ENCODE measurements at regions not wholly inside any gene's neighbourhood (a gene's known extent, or its start where the extent isn't known, plus 50 kb on each side); places are given as distances from the start of the nearest gene placed in this dataset.

DNA sequence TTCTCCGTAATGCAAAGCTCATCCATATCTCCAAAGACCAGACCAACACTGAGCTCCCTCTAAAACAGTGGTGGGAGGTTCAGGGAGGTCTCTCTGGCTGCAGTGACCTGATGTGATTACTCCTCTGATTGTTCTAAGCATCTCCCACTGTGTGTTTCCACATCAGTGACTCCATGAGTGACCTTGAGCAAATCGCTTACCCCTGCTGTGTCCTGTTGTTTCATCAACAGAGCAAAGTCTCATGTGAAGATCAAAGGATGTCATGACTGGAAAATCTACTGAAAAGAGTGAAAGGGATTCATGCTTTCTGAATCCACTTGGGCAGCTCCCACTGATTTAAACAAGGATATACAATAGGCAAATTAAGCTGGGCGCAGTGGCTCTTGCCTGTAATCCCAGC is 352.9 kb downstream of the TMEM114 start:
- TF ChIP-seq CTCF (conservative IDR thresholded peaks at IDR 0.05): no peak
- H3K27ac Mint-ChIP-seq (ENCODE audit: unreplicated experiment): no peak overlapping the region
- H3K4me3 Mint-ChIP-seq: no peak overlapping the region
- H3K4me1 Mint-ChIP-seq: no peaks in the 10 kb centered on the region
- H3K27me3 Mint-ChIP-seq (ENCODE audit: low read depth): peaks cover 17% of the 10 kb centered on the region
- DNase-seq (ENCODE audit: low read depth, low spot score): no peak
- peaks cover 6% of the 10 kb centered on the region for H3K9me3 Mint-ChIP-seq
- no peaks in the 10 kb centered on the region for H3K36me3 Mint-ChIP-seq (ENCODE audit: low read depth)

GRCh38 chr16:8236816-8237215 is 353.5 kb downstream of the TMEM114 start:
- DNase-seq (ENCODE audit: low read depth, low spot score): no peak
- TF ChIP-seq CTCF (conservative IDR thresholded peaks at IDR 0.05): no peak
- no peak overlapping the region for H3K27ac Mint-ChIP-seq (ENCODE audit: unreplicated experiment)
- peaks cover 19% of the 10 kb centered on the region for H3K27me3 Mint-ChIP-seq (ENCODE audit: low read depth)
- H3K4me1 Mint-ChIP-seq: no peaks in the 10 kb centered on the region
- no peak overlapping the region for H3K4me3 Mint-ChIP-seq
- H3K36me3 Mint-ChIP-seq (ENCODE audit: low read depth): no peaks in the 10 kb centered on the region
- peaks cover 6% of the 10 kb centered on the region for H3K9me3 Mint-ChIP-seq

DNA sequence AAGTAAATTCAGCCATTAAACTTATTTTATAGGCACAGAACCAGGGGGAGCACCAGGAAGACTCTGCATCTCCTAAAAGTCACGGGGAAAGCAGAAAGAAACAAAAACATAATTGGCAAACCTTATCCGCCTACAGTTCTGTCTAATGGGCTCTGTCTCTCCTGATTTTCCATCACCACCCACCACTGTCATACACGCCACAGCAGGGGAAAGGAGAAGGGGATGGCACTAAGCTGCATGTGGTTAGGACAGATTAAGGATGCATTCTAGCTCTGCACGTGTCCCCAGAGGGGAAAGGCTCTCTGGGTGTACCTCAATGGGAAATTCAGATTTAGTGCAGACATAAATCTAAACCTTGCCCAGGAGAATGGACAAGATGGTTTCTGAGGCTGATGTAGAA is 359.8 kb downstream of the TMEM114 start:
- peaks cover 30% of the 10 kb centered on the region for H3K27me3 Mint-ChIP-seq (ENCODE audit: low read depth)
- TF ChIP-seq CTCF (conservative IDR thresholded peaks at IDR 0.05): no peak
- no peaks in the 10 kb centered on the region for H3K4me1 Mint-ChIP-seq
- no peak overlapping the region for H3K27ac Mint-ChIP-seq (ENCODE audit: unreplicated experiment)
- H3K36me3 Mint-ChIP-seq (ENCODE audit: low read depth): no peaks in the 10 kb centered on the region
- no peak overlapping the region for H3K4me3 Mint-ChIP-seq
- no peak for DNase-seq (ENCODE audit: low read depth, low spot score)
- H3K9me3 Mint-ChIP-seq: peaks cover 2% of the 10 kb centered on the region

GRCh38 chr16:8229011-8229520 is 361.2 kb downstream of the TMEM114 start:
- DNase-seq (ENCODE audit: low read depth, low spot score): no peak
- Mint-ChIP-seq H3K27ac (ENCODE audit: unreplicated experiment) (no peak overlapping the region), H3K4me1 (no peaks in the 10 kb centered on the region), H3K9me3 (peaks cover 7% of the 10 kb centered on the region), H3K27me3 (ENCODE audit: low read depth) (peaks cover 30% of the 10 kb centered on the region), H3K4me3 (no peak overlapping the region), H3K36me3 (ENCODE audit: low read depth) (no peaks in the 10 kb centered on the region)
- no peak for TF ChIP-seq CTCF (conservative IDR thresholded peaks at IDR 0.05)

GRCh38 chr16:8217201-8217600 is 373.1 kb downstream of the TMEM114 start:
- DNase-seq (ENCODE audit: low read depth, low spot score): no peak
- Mint-ChIP-seq H3K27me3 (ENCODE audit: low read depth) (peaks cover 38% of the 10 kb centered on the region), H3K27ac (ENCODE audit: unreplicated experiment) (no peak overlapping the region), H3K36me3 (ENCODE audit: low read depth) (no peaks in the 10 kb centered on the region), H3K9me3 (peaks cover 2% of the 10 kb centered on the region), H3K4me1 (peaks cover 4% of the 10 kb centered on the region), H3K4me3 (no peak overlapping the region)
- TF ChIP-seq CTCF (conservative IDR thresholded peaks at IDR 0.05): no peak

DNA sequence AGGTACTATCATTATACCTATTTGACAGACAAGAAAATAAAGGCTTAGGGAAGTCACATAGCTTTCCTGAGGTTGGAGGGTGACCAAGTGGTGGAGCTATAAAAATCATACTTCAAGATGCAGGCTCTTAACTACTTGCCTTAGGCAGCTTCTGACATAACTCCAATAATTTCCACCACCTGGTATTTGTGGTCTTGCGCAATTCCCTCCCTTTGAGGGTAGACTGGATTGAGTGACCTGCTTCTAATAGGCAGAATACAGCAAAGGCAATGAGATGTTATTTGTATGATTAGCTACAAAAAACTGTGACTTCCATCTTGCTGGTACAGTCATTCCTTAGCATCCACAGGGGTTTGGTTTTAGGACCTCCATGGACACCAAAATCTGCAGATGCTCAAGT is 385.5 kb downstream of the TMEM114 start:
- DNase-seq (ENCODE audit: low read depth, low spot score): no peak
- Mint-ChIP-seq H3K27me3 (ENCODE audit: low read depth) (peaks cover 29% of the 10 kb centered on the region), H3K27ac (ENCODE audit: unreplicated experiment) (no peak overlapping the region), H3K4me1 (peaks cover 6% of the 10 kb centered on the region), H3K4me3 (no peak overlapping the region), H3K9me3 (peaks cover 5% of the 10 kb centered on the region), H3K36me3 (ENCODE audit: low read depth) (peaks cover 4% of the 10 kb centered on the region)
- TF ChIP-seq CTCF (conservative IDR thresholded peaks at IDR 0.05): no peak

All from neural crest cell (in vitro differentiated cells).